Endothelial cell (in vitro differentiated cells): ENCODE measurements at regions not wholly inside any gene's neighbourhood (a gene's known extent, or its start where the extent isn't known, plus 50 kb on each side); places are given as distances from the start of the nearest gene placed in this dataset.

Source experiments
- DNase-seq: peaks from one replicate; pipeline ENCODE4 v3.0.0; 2021; ENCODE audit warnings: low spot score
- H3K27ac Mint-ChIP-seq: one replicate; pipeline ENCODE4 v1.8.0; 2021; ENCODE audit warnings: mixed read lengths, inconsistent platforms; ENCODE audit not compliant: unreplicated experiment
- H3K27me3 Mint-ChIP-seq: one replicate; pipeline ENCODE4 v1.8.0; 2021; ENCODE audit warnings: mild to moderate bottlenecking, moderate library complexity, mixed read lengths, inconsistent platforms; ENCODE audit not compliant: unreplicated experiment
- H3K36me3 Mint-ChIP-seq: one replicate; pipeline ENCODE4 v1.8.0; 2021; ENCODE audit warnings: mild to moderate bottlenecking, low read depth, mixed read lengths, inconsistent platforms; ENCODE audit not compliant: unreplicated experiment
- H3K4me1 Mint-ChIP-seq: one replicate; pipeline ENCODE4 v1.8.0; 2021; ENCODE audit warnings: mild to moderate bottlenecking, mixed read lengths, inconsistent platforms; ENCODE audit not compliant: unreplicated experiment
- H3K4me3 Mint-ChIP-seq: one replicate; pipeline ENCODE4 v1.8.0; 2021; ENCODE audit warnings: mild to moderate bottlenecking, mixed read lengths, inconsistent platforms; ENCODE audit not compliant: unreplicated experiment
- H3K9me3 Mint-ChIP-seq: one replicate; pipeline ENCODE4 v1.8.0; 2021; ENCODE audit warnings: mixed read lengths, inconsistent platforms; ENCODE audit not compliant: unreplicated experiment
- CTCF ChIP-seq: fragments of 200-600 bp; sonication (generic); IDR thresholded peaks from one replicate; pipeline ENCODE4 v1.5.0; 2021; ENCODE audit warnings: antibody characterized with exemption; ENCODE audit not compliant: unreplicated experiment

- peak overlapping the region; percentile 3 for H3K4me3 Mint-ChIP-seq
- no peak for DNase-seq
Measured at GRCh38 chr17:79212149-79213087, 137.8 kb downstream of the ENGASE start.

GRCh38 chr17:79211061-79211770 lies 136.6 kb downstream of the ENGASE start:
- no peaks in the 10 kb centered on the region for H3K36me3 Mint-ChIP-seq
- no peak overlapping the region for H3K27ac Mint-ChIP-seq
- peaks cover 21% of the 10 kb centered on the region for H3K4me1 Mint-ChIP-seq
- no peaks in the 10 kb centered on the region for H3K9me3 Mint-ChIP-seq
- no peak for TF ChIP-seq CTCF
- DNase-seq = no peak
- H3K27me3 Mint-ChIP-seq = peaks cover 4% of the 10 kb centered on the region
- H3K4me3 Mint-ChIP-seq = no peak overlapping the region

More at GRCh38 chr17:79212149-79213087, 137.8 kb downstream of the ENGASE start:
- Mint-ChIP-seq H3K27me3 (peaks cover 9% of the 10 kb centered on the region), H3K4me1 (peaks cover 21% of the 10 kb centered on the region), H3K9me3 (no peaks in the 10 kb centered on the region), H3K36me3 (no peaks in the 10 kb centered on the region), H3K27ac (no peak overlapping the region)
- TF ChIP-seq CTCF = no peak

DNA sequence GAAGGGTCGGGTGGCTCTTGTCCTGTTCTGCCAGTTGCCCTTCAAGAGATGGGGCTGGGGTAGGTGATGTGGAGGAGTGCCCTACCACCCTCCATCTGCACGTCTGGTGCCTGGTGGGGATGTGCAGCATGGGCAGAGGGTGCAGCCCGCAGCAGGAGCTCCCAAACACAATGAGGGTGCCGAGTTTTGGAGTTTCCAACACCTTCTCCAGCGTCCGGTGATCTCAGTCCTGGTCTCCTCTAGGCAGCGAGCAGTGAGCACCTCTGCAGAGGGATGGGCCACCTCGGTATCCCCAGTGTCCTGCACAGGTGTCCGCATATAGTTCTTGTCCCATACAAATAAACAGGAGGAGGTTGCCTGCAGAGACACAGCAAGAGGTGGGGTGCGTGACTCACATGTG lies 136.0 kb downstream of the ENGASE start:
- Mint-ChIP-seq H3K36me3 (no peaks in the 10 kb centered on the region), H3K27me3 (peaks cover 4% of the 10 kb centered on the region), H3K4me3 (no peak overlapping the region), H3K9me3 (no peaks in the 10 kb centered on the region), H3K27ac (no peak overlapping the region), H3K4me1 (peaks cover 21% of the 10 kb centered on the region)
- TF ChIP-seq CTCF = no peak
- no peak for DNase-seq

DNA sequence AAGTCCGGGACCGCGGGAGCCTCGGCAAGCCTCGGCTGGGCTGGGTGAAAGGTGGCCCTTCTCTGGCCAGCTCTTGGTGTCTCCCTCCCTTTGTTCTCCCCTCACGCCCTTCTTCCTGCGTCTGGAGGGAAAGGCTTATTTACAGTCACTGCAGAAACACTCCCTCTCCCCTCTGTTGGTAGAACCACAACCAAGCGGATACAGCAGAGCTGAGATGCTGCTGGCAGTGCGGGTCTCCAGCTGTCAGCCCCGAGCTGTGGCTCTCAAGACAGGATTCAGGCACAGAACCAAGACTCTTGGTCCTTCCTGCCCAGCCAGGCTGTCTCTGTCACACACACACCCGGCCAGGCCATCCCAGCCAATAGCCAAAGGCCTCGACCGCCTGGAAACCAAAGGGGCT lies 133.3 kb downstream of the ENGASE start:
- Mint-ChIP-seq H3K36me3 (no peaks in the 10 kb centered on the region), H3K4me3 (no peak overlapping the region), H3K27me3 (peaks cover 4% of the 10 kb centered on the region), H3K27ac (no peak overlapping the region), H3K9me3 (no peaks in the 10 kb centered on the region), H3K4me1 (peaks cover 16% of the 10 kb centered on the region)
- no peak for TF ChIP-seq CTCF
- no peak for DNase-seq
